ENCODE measurements at regions not wholly inside any gene's neighbourhood (a gene's known extent, or its start where the extent isn't known, plus 50 kb on each side); places are given as distances from the start of the nearest gene placed in this dataset.

DNA sequence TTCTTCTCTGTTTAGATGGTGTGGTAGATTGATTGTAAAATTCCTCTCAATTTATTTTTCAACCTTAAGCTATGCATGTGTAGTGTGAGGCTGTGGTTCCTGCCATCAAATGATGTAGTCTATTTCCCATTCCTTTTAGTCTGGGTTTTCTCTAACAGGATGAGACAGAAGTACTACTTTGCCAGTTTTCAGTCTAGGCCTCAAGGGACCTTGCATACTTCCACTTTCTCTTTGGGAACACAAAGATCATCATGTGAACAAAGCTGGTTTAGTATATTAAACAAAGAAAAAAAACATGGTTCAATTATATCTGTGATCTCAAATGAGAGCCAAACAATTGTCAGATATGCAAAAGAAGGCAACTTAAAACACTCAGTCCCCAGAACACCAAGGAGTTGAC is 1284.0 kb downstream of the RAPGEF2 start (continued):
- TF ChIP-seq, protein P1, sequence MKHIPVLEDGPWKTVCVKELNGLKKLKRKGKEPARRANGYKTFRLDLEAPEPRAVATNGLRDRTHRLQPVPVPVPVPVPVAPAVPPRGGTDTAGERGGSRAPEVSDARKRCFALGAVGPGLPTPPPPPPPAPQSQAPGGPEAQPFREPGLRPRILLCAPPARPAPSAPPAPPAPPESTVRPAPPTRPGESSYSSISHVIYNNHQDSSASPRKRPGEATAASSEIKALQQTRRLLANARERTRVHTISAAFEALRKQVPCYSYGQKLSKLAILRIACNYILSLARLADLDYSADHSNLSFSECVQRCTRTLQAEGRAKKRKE (CRISPR knock-in tag; IDR thresholded peaks at IDR 0.05; ENCODE audit: low read depth): no peak

DNA sequence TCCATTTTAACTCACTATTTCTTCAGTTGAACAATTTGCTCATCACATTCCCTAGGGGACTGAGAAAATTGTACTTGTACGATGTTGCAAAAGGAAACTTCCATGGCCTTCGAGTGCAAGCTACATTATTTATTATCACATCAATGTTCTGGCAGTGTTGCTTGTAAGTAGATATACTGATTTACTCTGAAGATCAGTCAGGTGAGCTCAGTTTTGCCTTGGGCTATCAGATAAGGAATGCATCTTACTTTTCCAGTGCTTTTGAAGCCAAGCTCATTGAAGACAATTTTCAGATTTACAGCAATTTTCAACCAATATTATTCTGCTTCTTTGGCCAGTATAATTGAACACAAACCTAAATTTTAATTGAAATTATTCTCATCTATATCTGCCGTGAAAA is 1296.9 kb downstream of the RAPGEF2 start:
- CTCF ChIA-PET: no interaction called here
- Histone ChIP-seq H3K4me1 (no peaks in the 10 kb centered on the region), H3K4me3 (no peak overlapping the region), H3K27ac (no peak overlapping the region), H3K9me3 (no peaks in the 10 kb centered on the region), H3K4me2 (no peak overlapping the region)
- WGBS (ENCODE audit: missing lambda C conversion rate): 66% methylated on average over 3 of the region's 3 CpGs
- POLR2A ChIA-PET: no interaction called here
- no peak for ATAC-seq
- no peak for FAIRE-seq
- TF ChIP-seq JUNB (IDR thresholded peaks at IDR 0.05) (no peak), RAD21 (conservative IDR thresholded peaks at IDR 0.05 in 1 of 2, IDR thresholded peaks at IDR 0.05 in 1 of 2) (no peak)
- DNase-seq (ENCODE audit: low read depth in 1 of 2, low spot score in 1 of 2): no peak

DNA sequence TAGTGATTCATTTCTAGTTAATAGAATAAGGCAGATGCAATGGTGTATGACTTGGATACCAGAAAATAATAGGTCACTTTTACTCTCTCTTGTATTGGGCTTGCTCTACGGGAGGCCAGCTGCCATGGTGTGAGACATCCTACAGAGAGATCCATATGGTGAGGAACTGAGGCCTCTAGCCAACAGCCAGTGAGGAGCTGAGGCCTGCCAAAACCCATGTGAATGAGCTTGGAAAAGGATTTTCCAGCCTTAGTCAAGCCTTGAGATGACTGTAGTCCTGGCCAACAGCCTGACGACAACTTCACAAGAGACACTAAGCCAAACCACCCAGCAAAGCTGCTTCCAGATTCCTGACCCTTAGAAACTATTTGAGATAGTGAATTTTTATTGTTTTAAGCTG is 1300.2 kb downstream of the RAPGEF2 start:
- no peak overlapping the region for H3K4me2 ChIP-seq
- H3K4me3 ChIP-seq: no peak overlapping the region
- ChIA-PET POLR2A (no interaction called here), CTCF (no interaction called here)
- no peaks in the 10 kb centered on the region for H3K9me3 ChIP-seq
- no peak for ATAC-seq
- WGBS (ENCODE audit: missing lambda C conversion rate): 90% methylated on average over 2 of the region's 2 CpGs
- TF ChIP-seq CBX8 (IDR thresholded peaks at IDR 0.05) (no peak), TP53 (CRISPR knock-in tag; IDR thresholded peaks at IDR 0.05) (no peak), E2F6 (IDR thresholded peaks at IDR 0.05; ENCODE audit: borderline replicate concordance, low read depth) (no peak), HMGXB4 (CRISPR knock-in tag; IDR thresholded peaks at IDR 0.05; ENCODE audit: borderline replicate concordance) (no peak), ZFP36 (IDR thresholded peaks at IDR 0.05; ENCODE audit: borderline replicate concordance, partially characterized antibody) (no peak), HDAC2 (IDR thresholded peaks at IDR 0.05) (no peak), HES2 (IDR thresholded peaks at IDR 0.05) (no peak), TFCP2L1 (CRISPR knock-in tag; IDR thresholded peaks at IDR 0.05) (no peak), JUN (IDR thresholded peaks at IDR 0.05) (no peak), MAX (IDR thresholded peaks at IDR 0.05) (no peak), ZC3H11A (IDR thresholded peaks at IDR 0.05) (no peak), MYC (IDR thresholded peaks at IDR 0.05; ENCODE audit: borderline replicate concordance, low read length) (no peak), PHF8 (IDR thresholded peaks at IDR 0.05; ENCODE audit: borderline replicate concordance, low read depth) (no peak), RARB (CRISPR knock-in tag; IDR thresholded peaks at IDR 0.05) (no peak), JUNB (IDR thresholded peaks at IDR 0.05) (no peak), HEYL (CRISPR knock-in tag; IDR thresholded peaks at IDR 0.05) (no peak)
- TF ChIP-seq, protein P1 (CRISPR knock-in tag; IDR thresholded peaks at IDR 0.05; ENCODE audit: low read depth): no peak
- TF ChIP-seq, protein P2, sequence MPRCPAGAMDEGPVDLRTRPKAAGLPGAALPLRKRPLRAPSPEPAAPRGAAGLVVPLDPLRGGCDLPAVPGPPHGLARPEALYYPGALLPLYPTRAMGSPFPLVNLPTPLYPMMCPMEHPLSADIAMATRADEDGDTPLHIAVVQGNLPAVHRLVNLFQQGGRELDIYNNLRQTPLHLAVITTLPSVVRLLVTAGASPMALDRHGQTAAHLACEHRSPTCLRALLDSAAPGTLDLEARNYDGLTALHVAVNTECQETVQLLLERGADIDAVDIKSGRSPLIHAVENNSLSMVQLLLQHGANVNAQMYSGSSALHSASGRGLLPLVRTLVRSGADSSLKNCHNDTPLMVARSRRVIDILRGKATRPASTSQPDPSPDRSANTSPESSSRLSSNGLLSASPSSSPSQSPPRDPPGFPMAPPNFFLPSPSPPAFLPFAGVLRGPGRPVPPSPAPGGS (IDR thresholded peaks at IDR 0.05): no peak
- TF ChIP-seq, protein P3, sequence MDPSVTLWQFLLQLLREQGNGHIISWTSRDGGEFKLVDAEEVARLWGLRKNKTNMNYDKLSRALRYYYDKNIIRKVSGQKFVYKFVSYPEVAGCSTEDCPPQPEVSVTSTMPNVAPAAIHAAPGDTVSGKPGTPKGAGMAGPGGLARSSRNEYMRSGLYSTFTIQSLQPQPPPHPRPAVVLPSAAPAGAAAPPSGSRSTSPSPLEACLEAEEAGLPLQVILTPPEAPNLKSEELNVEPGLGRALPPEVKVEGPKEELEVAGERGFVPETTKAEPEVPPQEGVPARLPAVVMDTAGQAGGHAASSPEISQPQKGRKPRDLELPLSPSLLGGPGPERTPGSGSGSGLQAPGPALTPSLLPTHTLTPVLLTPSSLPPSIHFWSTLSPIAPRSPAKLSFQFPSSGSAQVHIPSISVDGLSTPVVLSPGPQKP (IDR thresholded peaks at IDR 0.05; ENCODE audit: low read depth, low read length): no peak
- no peak for FAIRE-seq
- no peak for DNase-seq (ENCODE audit: low read depth in 1 of 2, low spot score in 1 of 2)
- no peak overlapping the region for H3K27ac ChIP-seq
- H3K4me1 ChIP-seq: no peaks in the 10 kb centered on the region
